GM23338 (cell line): ENCODE measurements at regions not wholly inside any gene's neighbourhood (a gene's known extent, or its start where the extent isn't known, plus 50 kb on each side); places are given as distances from the start of the nearest gene placed in this dataset.

ENCODE experiments used
- ATAC-seq: fragments of 200-7000 bp; cut with Tn5 transposase; 3 replicates; pipeline ENCODE4 v1.9.1; 2020
- DNase-seq: peaks from one replicate; pipeline ENCODE4 v3.0.0-alpha.2; 2015; ENCODE audit warnings: low spot score
- H2AFZ ChIP-seq: fragments of 200-600 bp; sonication (generic); 2 replicates; pipeline ENCODE4 v1.8.0; 2016; ENCODE audit warnings: antibody characterized with exemption, mild to moderate bottlenecking, moderate library complexity
- H3F3A ChIP-seq: fragments of 200-600 bp; sonication (generic); replicated peaks from 2 replicates; pipeline ENCODE4 v1.8.0; 2017; ENCODE audit warnings: antibody characterized with exemption, mixed run types, low read depth
- H3K27ac ChIP-seq: fragments of 200-600 bp; sonication (generic); 2 replicates; pipeline ENCODE4 v1.6.1; 2016; ENCODE audit warnings: low read depth
- H3K27me3 ChIP-seq: fragments of 200-600 bp; sonication (generic); 2 replicates; pipeline ENCODE4 v1.8.0; 2016; ENCODE audit warnings: mild to moderate bottlenecking, mixed run types, moderate library complexity; ENCODE audit not compliant: insufficient read depth
- H3K36me3 ChIP-seq: fragments of 200-600 bp; sonication (generic); 2 replicates; pipeline ENCODE4 v1.8.0; 2016; ENCODE audit warnings: mild to moderate bottlenecking; ENCODE audit not compliant: insufficient read depth
- H3K4me1 ChIP-seq: fragments of 200-600 bp; sonication (generic); 2 replicates; pipeline ENCODE4 v1.8.0; 2016; ENCODE audit warnings: mild to moderate bottlenecking, moderate library complexity; ENCODE audit not compliant: insufficient read depth
- H3K4me2 ChIP-seq: fragments of 200-600 bp; sonication (generic); 2 replicates; pipeline ENCODE4 v1.7.1; 2017; ENCODE audit warnings: mixed run types
- H3K4me3 ChIP-seq: fragments of 200-600 bp; sonication (generic); 2 replicates; pipeline ENCODE4 v1.6.1; 2016; ENCODE audit warnings: mixed run types
- H3K79me2 ChIP-seq: fragments of 200-600 bp; sonication (generic); replicated peaks from 2 replicates; pipeline ENCODE4 v1.8.0; 2017; ENCODE audit warnings: mild to moderate bottlenecking; ENCODE audit not compliant: insufficient read depth
- H3K9me2 ChIP-seq: fragments of 200-600 bp; sonication (generic); 2 replicates; pipeline ENCODE4 v1.8.0; 2017; ENCODE audit not compliant: insufficient read depth
- H4K20me1 ChIP-seq: fragments of 200-600 bp; sonication (generic); replicated peaks from 2 replicates; pipeline ENCODE4 v1.8.0; 2017; ENCODE audit warnings: mild to moderate bottlenecking; ENCODE audit not compliant: insufficient read depth
- H3K27ac Mint-ChIP-seq: 2 replicates; pipeline ENCODE4 v1.8.0; 2020; ENCODE audit warnings: inconsistent platforms, mild to moderate bottlenecking, moderate library complexity, mixed read lengths
- H3K27me3 Mint-ChIP-seq: 3 replicates; pipeline ENCODE4 v1.8.0; 2022; ENCODE audit warnings: low read depth, mild to moderate bottlenecking, moderate library complexity, mixed read lengths, inconsistent platforms; ENCODE audit not compliant: insufficient read depth, poor library complexity
- H3K36me3 Mint-ChIP-seq: 3 replicates; pipeline ENCODE4 v1.8.0; 2021; ENCODE audit warnings: low read depth, mild to moderate bottlenecking, inconsistent platforms, moderate library complexity, mixed read lengths
- H3K4me1 Mint-ChIP-seq: 3 replicates; pipeline ENCODE4 v1.8.0; 2020; ENCODE audit warnings: mild to moderate bottlenecking, inconsistent platforms, mixed read lengths
- H3K4me3 Mint-ChIP-seq: 3 replicates; pipeline ENCODE4 v1.8.0; 2021; ENCODE audit warnings: moderate library complexity, mild to moderate bottlenecking, inconsistent platforms, mixed read lengths
- H3K9me3 Mint-ChIP-seq: 3 replicates; pipeline ENCODE4 v1.8.0; 2020; ENCODE audit warnings: moderate library complexity, mild to moderate bottlenecking, inconsistent platforms, mixed read lengths
- CREB1 ChIP-seq: fragments of 250-450 bp; sonication (Bioruptor Pico); IDR thresholded peaks from 2 replicates; pipeline ENCODE4 v1.5.0; 2020; ENCODE audit warnings: low read depth, mild to moderate bottlenecking, moderate library complexity
- EZH2 ChIP-seq: fragments of 200-600 bp; sonication (generic); IDR thresholded peaks from one replicate; pipeline ENCODE4 v1.8.0; 2017; ENCODE audit warnings: antibody characterized with exemption, mild to moderate bottlenecking, low read depth; ENCODE audit not compliant: unreplicated experiment
- EZH2phosphoT487 ChIP-seq: fragments of 200-600 bp; sonication (generic); IDR thresholded peaks from one replicate; pipeline ENCODE4 v1.8.1; 2018; ENCODE audit warnings: antibody characterized with exemption; ENCODE audit not compliant: unreplicated experiment
- JUNB ChIP-seq: IDR thresholded peaks from one replicate; pipeline ENCODE4 v1.6.1; 2016; ENCODE audit warnings: antibody characterized with exemption; ENCODE audit not compliant: unreplicated experiment
- NANOG ChIP-seq: IDR thresholded peaks from 2 replicates; pipeline ENCODE4 v1.6.1; 2016; ENCODE audit warnings: antibody characterized with exemption, borderline replicate concordance
- POLR2AphosphoS5 ChIP-seq: IDR thresholded peaks from 2 replicates; pipeline ENCODE4 v1.6.1; 2016; ENCODE audit warnings: antibody characterized with exemption, low read depth
- STAT1 ChIP-seq: IDR thresholded peaks from one replicate; pipeline ENCODE4 v1.6.1; 2016; ENCODE audit warnings: antibody characterized with exemption; ENCODE audit not compliant: unreplicated experiment
- ZNF114 ChIP-seq: fragments of 250-450 bp; sonication (Bioruptor Pico); IDR thresholded peaks from 2 replicates; pipeline ENCODE4 v1.5.0; 2020; ENCODE audit warnings: mild to moderate bottlenecking, moderate library complexity
- ZNF331 ChIP-seq: fragments of 250-450 bp; sonication (Bioruptor Pico); IDR thresholded peaks from 2 replicates; pipeline ENCODE4 v1.5.0; 2020; ENCODE audit warnings: low read depth, mild to moderate bottlenecking, moderate library complexity
- TF ChIP-seq, protein P1 (sequence below): IDR thresholded peaks from 2 replicates; pipeline ENCODE4 v1.6.1; 2016; ENCODE audit warnings: antibody characterized with exemption
- TF ChIP-seq, protein P2 (sequence below), 2 experiments: fragments of 200-600 bp in 1 of 2; sonication (generic) in 1 of 2; conservative IDR thresholded peaks; 2 replicates each; pipeline versions ENCODE4 v1.5.1 to v1.6.1; 2016 to 2017; ENCODE audit warnings: antibody characterized with exemption in 2 of 2, low read depth in 2 of 2, mild to moderate bottlenecking in 2 of 2, moderate library complexity in 1 of 2
- TF ChIP-seq, protein P3 (sequence below): fragments of 250-450 bp; sonication (Bioruptor Pico); IDR thresholded peaks from 2 replicates; pipeline ENCODE4 v1.5.0; 2020; ENCODE audit warnings: mild to moderate bottlenecking, moderate library complexity
- TF ChIP-seq, protein P4 (sequence below): IDR thresholded peaks from one replicate; pipeline ENCODE4 v1.6.1; 2018; ENCODE audit warnings: antibody characterized with exemption; ENCODE audit not compliant: unreplicated experiment

DNA sequence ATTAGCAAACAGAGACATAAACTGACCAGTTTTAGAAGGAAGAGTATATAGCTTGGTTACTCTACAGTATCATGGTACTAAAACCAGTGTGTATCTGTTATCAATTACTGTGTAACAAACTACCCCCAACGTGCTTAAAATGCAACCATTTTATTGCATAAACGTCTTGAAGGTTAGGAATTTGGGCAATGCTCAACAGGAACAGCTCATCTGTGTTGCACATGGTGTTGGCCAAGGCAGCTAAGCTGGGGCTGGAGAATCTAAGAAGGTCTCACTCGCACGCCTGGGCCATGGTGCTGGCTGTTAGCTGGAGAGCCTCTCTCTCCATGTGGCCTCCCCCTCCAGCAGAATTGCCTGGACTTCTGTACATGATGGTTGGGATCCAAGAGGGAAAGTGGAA, 81.2 kb upstream of the THBS1 start:
- Histone ChIP-seq H3K27ac (no peak overlapping the region), H3K79me2 (no peaks in the 10 kb centered on the region), H3K4me2 (no peak overlapping the region), H4K20me1 (no peaks in the 10 kb centered on the region), H3K4me1 (no peaks in the 10 kb centered on the region), H3K36me3 (no peaks in the 10 kb centered on the region), H3F3A (no peaks in the 10 kb centered on the region), H2AFZ (no peak overlapping the region), H3K9me2 (peaks cover 5% of the 10 kb centered on the region; the same call in 1 of the 2 replicates), H3K4me3 (no peak overlapping the region), H3K27me3 (no peaks in the 10 kb centered on the region)
- Mint-ChIP-seq H3K36me3 (no peaks in the 10 kb centered on the region), H3K27ac (no peak overlapping the region), H3K27me3 (no peaks in the 10 kb centered on the region), H3K9me3 (no peaks in the 10 kb centered on the region; the same call in 2 of the 3 replicates), H3K4me3 (no peak overlapping the region), H3K4me1 (no peaks in the 10 kb centered on the region; the same call in 2 of the 3 replicates)
- DNase-seq (no peak), ATAC-seq (no peak)
- no peak for TF ChIP-seq JUNB
- TF ChIP-seq CREB1 (CRISPR knock-in tag) = no peak
- TF ChIP-seq EZH2phosphoT487 = no peak
- no peak for TF ChIP-seq EZH2
- TF ChIP-seq, protein P1, sequence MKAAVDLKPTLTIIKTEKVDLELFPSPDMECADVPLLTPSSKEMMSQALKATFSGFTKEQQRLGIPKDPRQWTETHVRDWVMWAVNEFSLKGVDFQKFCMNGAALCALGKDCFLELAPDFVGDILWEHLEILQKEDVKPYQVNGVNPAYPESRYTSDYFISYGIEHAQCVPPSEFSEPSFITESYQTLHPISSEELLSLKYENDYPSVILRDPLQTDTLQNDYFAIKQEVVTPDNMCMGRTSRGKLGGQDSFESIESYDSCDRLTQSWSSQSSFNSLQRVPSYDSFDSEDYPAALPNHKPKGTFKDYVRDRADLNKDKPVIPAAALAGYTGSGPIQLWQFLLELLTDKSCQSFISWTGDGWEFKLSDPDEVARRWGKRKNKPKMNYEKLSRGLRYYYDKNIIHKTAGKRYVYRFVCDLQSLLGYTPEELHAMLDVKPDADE = no peak
- no peak for TF ChIP-seq ZNF114 (CRISPR knock-in tag)
- TF ChIP-seq STAT1 = no peak
- TF ChIP-seq, protein P2, sequence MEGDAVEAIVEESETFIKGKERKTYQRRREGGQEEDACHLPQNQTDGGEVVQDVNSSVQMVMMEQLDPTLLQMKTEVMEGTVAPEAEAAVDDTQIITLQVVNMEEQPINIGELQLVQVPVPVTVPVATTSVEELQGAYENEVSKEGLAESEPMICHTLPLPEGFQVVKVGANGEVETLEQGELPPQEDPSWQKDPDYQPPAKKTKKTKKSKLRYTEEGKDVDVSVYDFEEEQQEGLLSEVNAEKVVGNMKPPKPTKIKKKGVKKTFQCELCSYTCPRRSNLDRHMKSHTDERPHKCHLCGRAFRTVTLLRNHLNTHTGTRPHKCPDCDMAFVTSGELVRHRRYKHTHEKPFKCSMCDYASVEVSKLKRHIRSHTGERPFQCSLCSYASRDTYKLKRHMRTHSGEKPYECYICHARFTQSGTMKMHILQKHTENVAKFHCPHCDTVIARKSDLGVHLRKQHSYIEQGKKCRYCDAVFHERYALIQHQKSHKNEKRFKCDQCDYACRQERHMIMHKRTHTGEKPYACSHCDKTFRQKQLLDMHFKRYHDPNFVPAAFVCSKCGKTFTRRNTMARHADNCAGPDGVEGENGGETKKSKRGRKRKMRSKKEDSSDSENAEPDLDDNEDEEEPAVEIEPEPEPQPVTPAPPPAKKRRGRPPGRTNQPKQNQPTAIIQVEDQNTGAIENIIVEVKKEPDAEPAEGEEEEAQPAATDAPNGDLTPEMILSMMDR (conservative IDR thresholded peaks at IDR 0.05; ENCODE audit: low read depth in 2 of 2) = no peak
- TF ChIP-seq NANOG = no peak
- TF ChIP-seq, protein P3, sequence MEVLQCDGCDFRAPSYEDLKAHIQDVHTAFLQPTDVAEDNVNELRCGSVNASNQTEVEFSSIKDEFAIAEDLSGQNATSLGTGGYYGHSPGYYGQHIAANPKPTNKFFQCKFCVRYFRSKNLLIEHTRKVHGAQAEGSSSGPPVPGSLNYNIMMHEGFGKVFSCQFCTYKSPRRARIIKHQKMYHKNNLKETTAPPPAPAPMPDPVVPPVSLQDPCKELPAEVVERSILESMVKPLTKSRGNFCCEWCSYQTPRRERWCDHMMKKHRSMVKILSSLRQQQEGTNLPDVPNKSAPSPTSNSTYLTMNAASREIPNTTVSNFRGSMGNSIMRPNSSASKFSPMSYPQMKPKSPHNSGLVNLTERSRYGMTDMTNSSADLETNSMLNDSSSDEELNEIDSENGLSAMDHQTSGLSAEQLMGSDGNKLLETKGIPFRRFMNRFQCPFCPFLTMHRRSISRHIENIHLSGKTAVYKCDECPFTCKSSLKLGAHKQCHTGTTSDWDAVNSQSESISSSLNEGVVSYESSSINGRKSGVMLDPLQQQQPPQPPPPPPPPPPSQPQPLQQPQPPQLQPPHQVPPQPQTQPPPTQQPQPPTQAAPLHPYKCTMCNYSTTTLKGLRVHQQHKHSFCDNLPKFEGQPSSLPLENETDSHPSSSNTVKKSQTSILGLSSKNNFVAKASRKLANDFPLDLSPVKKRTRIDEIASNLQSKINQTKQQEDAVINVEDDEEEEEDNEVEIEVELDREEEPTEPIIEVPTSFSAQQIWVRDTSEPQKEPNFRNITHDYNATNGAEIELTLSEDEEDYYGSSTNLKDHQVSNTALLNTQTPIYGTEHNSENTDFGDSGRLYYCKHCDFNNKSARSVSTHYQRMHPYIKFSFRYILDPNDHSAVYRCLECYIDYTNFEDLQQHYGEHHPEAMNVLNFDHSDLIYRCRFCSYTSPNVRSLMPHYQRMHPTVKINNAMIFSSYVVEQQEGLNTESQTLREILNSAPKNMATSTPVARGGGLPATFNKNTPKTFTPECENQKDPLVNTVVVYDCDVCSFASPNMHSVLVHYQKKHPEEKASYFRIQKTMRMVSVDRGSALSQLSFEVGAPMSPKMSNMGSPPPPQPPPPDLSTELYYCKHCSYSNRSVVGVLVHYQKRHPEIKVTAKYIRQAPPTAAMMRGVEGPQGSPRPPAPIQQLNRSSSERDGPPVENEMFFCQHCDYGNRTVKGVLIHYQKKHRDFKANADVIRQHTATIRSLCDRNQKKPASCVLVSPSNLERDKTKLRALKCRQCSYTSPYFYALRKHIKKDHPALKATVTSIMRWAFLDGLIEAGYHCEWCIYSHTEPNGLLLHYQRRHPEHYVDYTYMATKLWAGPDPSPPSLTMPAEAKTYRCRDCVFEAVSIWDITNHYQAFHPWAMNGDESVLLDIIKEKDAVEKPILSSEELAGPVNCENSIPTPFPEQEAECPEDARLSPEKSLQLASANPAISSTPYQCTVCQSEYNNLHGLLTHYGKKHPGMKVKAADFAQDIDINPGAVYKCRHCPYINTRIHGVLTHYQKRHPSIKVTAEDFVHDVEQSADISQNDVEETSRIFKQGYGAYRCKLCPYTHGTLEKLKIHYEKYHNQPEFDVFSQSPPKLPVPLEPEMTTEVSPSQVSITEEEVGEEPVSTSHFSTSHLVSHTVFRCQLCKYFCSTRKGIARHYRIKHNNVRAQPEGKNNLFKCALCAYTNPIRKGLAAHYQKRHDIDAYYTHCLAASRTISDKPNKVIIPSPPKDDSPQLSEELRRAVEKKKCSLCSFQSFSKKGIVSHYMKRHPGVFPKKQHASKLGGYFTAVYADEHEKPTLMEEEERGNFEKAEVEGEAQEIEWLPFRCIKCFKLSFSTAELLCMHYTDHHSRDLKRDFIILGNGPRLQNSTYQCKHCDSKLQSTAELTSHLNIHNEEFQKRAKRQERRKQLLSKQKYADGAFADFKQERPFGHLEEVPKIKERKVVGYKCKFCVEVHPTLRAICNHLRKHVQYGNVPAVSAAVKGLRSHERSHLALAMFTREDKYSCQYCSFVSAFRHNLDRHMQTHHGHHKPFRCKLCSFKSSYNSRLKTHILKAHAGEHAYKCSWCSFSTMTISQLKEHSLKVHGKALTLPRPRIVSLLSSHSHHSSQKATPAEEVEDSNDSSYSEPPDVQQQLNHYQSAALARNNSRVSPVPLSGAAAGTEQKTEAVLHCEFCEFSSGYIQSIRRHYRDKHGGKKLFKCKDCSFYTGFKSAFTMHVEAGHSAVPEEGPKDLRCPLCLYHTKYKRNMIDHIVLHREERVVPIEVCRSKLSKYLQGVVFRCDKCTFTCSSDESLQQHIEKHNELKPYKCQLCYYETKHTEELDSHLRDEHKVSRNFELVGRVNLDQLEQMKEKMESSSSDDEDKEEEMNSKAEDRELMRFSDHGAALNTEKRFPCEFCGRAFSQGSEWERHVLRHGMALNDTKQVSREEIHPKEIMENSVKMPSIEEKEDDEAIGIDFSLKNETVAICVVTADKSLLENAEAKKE (CRISPR knock-in tag) = no peak
- TF ChIP-seq, protein P4, sequence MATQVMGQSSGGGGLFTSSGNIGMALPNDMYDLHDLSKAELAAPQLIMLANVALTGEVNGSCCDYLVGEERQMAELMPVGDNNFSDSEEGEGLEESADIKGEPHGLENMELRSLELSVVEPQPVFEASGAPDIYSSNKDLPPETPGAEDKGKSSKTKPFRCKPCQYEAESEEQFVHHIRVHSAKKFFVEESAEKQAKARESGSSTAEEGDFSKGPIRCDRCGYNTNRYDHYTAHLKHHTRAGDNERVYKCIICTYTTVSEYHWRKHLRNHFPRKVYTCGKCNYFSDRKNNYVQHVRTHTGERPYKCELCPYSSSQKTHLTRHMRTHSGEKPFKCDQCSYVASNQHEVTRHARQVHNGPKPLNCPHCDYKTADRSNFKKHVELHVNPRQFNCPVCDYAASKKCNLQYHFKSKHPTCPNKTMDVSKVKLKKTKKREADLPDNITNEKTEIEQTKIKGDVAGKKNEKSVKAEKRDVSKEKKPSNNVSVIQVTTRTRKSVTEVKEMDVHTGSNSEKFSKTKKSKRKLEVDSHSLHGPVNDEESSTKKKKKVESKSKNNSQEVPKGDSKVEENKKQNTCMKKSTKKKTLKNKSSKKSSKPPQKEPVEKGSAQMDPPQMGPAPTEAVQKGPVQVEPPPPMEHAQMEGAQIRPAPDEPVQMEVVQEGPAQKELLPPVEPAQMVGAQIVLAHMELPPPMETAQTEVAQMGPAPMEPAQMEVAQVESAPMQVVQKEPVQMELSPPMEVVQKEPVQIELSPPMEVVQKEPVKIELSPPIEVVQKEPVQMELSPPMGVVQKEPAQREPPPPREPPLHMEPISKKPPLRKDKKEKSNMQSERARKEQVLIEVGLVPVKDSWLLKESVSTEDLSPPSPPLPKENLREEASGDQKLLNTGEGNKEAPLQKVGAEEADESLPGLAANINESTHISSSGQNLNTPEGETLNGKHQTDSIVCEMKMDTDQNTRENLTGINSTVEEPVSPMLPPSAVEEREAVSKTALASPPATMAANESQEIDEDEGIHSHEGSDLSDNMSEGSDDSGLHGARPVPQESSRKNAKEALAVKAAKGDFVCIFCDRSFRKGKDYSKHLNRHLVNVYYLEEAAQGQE = no peak
- no peak for TF ChIP-seq POLR2AphosphoS5
- no peak for TF ChIP-seq ZNF331
